ENCODE measurements at regions not wholly inside any gene's neighbourhood (a gene's known extent, or its start where the extent isn't known, plus 50 kb on each side); places are given as distances from the start of the nearest gene placed in this dataset.

DNA sequence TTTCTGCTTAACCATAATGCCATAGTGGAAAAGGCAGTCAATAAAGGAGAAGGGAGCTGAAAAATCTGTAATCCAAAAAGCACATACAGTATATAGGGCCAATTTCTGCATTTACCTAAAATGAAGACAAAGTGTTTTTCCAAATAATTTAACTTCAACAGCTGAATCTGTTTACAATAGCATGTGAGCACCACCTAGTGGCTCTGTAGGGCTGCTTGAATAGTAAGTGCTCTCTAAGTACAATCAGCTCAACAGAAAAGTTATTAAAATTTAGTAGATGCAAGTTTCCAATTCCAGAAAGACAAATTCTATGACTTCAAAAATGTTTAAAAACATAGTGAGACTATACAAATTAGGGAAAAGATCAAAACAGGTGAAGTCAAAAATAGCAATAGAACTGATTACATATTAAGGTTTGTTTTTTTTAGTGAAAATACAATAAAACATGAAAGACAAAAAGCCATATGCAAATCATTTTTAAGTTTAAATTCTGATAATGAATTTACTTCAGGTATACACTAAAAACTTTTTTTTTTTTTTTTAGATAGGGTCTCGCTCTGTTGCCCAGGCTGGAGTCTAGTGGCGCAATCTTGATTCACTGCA, 220.0 kb downstream of the SETD4 start:
- TF ChIP-seq POLR2A (IDR thresholded peaks at IDR 0.05; ENCODE audit: low read length) (no peak), GATA1 (IDR thresholded peaks at IDR 0.05; ENCODE audit: low read depth, low read length) (no peak)

Data from erythroblast (primary cell).